GM08714 (cell line): ENCODE measurements at regions not wholly inside any gene's neighbourhood (a gene's known extent, or its start where the extent isn't known, plus 50 kb on each side); places are given as distances from the start of the nearest gene placed in this dataset.
A peak's percentile ranks its signal among the peaks of the same experiment; 100 is the strongest.

Source experiments
- H3K4me3 ChIP-seq: fragments of 200-500 bp; sonication (Bioruptor generic); 2 replicates; pipeline ENCODE4 v1.5.1; 2014; ENCODE audit warnings: mild to moderate bottlenecking, low read length, inconsistent platforms
- ZNF274 ChIP-seq: IDR thresholded peaks from 2 replicates; pipeline ENCODE4 v1.6.1; 2012; ENCODE audit warnings: mild to moderate bottlenecking, low read depth, low read length

GRCh38 chr10:33111488-33112051, 153.5 kb upstream of the ITGB1 start:
- no peak overlapping the region for H3K4me3 ChIP-seq
- no peak for TF ChIP-seq ZNF274

GRCh38 chr10:33109788-33110469, 151.9 kb upstream of the ITGB1 start:
- no peak for TF ChIP-seq ZNF274
- no peak overlapping the region for H3K4me3 ChIP-seq

GRCh38 chr10:33109384-33109783, 151.4 kb upstream of the ITGB1 start:
- no peak for TF ChIP-seq ZNF274
- no peak overlapping the region for H3K4me3 ChIP-seq

GRCh38 chr10:33107953-33108352, 149.9 kb upstream of the ITGB1 start:
- no peak for TF ChIP-seq ZNF274
- no peak overlapping the region for H3K4me3 ChIP-seq

- TF ChIP-seq ZNF274 = no peak
Observed at GRCh38 chr10:33106767-33107166, 148.7 kb upstream of the ITGB1 start.

GRCh38 chr10:33103863-33104379, 145.9 kb upstream of the ITGB1 start:
- H3K4me3 ChIP-seq = no peak overlapping the region

More at GRCh38 chr10:33106767-33107166, 148.7 kb upstream of the ITGB1 start:
- no peak overlapping the region for H3K4me3 ChIP-seq

GRCh38 chr10:33102071-33102470, 144.0 kb upstream of the ITGB1 start:
- TF ChIP-seq ZNF274 = no peak
- H3K4me3 ChIP-seq = no peak overlapping the region

More at GRCh38 chr10:33103863-33104379, 145.9 kb upstream of the ITGB1 start:
- no peak for TF ChIP-seq ZNF274

- TF ChIP-seq ZNF274 = no peak
- no peak overlapping the region for H3K4me3 ChIP-seq
Observed at GRCh38 chr10:33101392-33101787, 143.4 kb upstream of the ITGB1 start.

GRCh38 chr10:33100781-33101391, 142.9 kb upstream of the ITGB1 start:
- no peak overlapping the region for H3K4me3 ChIP-seq

GRCh38 chr10:33099748-33100147, 141.7 kb upstream of the ITGB1 start:
- H3K4me3 ChIP-seq = no peak overlapping the region
- no peak for TF ChIP-seq ZNF274

More at GRCh38 chr10:33100781-33101391, 142.9 kb upstream of the ITGB1 start:
- no peak for TF ChIP-seq ZNF274

- no peak overlapping the region for H3K4me3 ChIP-seq
- no peak for TF ChIP-seq ZNF274
Observed at GRCh38 chr10:33098951-33099663, 141.1 kb upstream of the ITGB1 start.

- no peak for TF ChIP-seq ZNF274
- peak overlapping the region; percentile 41; the same call in 1 of the 2 replicates for H3K4me3 ChIP-seq
Observed at GRCh38 chr10:33095867-33096815, 138.1 kb upstream of the ITGB1 start.
